Stomach (tissue), 8 donors: ENCODE measurements at regions not wholly inside any gene's neighbourhood (a gene's known extent, or its start where the extent isn't known, plus 50 kb on each side); places are given as distances from the start of the nearest gene placed in this dataset.
"Not testable (repeated sequence)": the region's sequence is repeated elsewhere in the genome, so short reads cannot be mapped to it uniquely, and the experiment has no call there.

Experiments used
- DNase-seq, 2 donors: peaks; one replicate each; pipeline versions ENCODE4 v3.0.0 to v3.0.0-alpha.2; 2013 to 2019
- H3K27ac ChIP-seq, 5 donors: fragments of 200-600 bp in 4 of 5; sonication (generic) in 4 of 5; one replicate each; pipeline ENCODE4 v1.5.1; 2013 to 2019; ENCODE audit warnings: mild to moderate bottlenecking in 1 of 5, moderate library complexity in 1 of 5
- H3K27me3 ChIP-seq, 3 donors: fragments of 200-600 bp; sonication (generic); one replicate each; pipeline ENCODE4 v1.5.1; 2017 to 2019; ENCODE audit warnings: mixed run types in 1 of 3
- H3K36me3 ChIP-seq, 4 donors: fragments of 200-600 bp; sonication (generic); 1 replicate in 3 of 4; 2 replicates in 1 of 4; pipeline ENCODE4 v1.5.1; 2016 to 2019
- H3K4me1 ChIP-seq, 4 donors: fragments of 200-600 bp; sonication (generic); one replicate each; pipeline ENCODE4 v1.5.1; 2016 to 2019
- H3K4me3 ChIP-seq, 4 donors: fragments of 200-600 bp; sonication (generic) in 3 of 4; one replicate each; pipeline ENCODE4 v1.5.1; 2016 to 2019; ENCODE audit warnings: mild to moderate bottlenecking in 1 of 4
- H3K9me3 ChIP-seq, 4 donors: fragments of 200-600 bp; sonication (generic); one replicate each; pipeline ENCODE4 v1.5.1; 2016 to 2019
- EP300 ChIP-seq: sonication (generic); formaldehyde crosslinking; IDR thresholded peaks from one replicate; pipeline ENCODE4 v1.6.1; 2017; ENCODE audit warnings: antibody characterized with exemption
- POLR2A ChIP-seq, 4 donors: fragments of 450-650 bp; IDR thresholded peaks; one replicate each; pipeline ENCODE4 v1.6.1; 2016; ENCODE audit warnings: antibody characterized with exemption in 4 of 4, control low read depth in 2 of 4, mild to moderate bottlenecking in 1 of 4, moderate library complexity in 1 of 4
- POLR2AphosphoS5 ChIP-seq, 3 donors: sonication (generic); formaldehyde crosslinking; IDR thresholded peaks; one replicate each; pipeline ENCODE4 v1.6.1; 2016; ENCODE audit warnings: antibody characterized with exemption in 3 of 3
- WGBS, 5 donors: extraction: QIAGEN DNeasy Blood & Tissue Kit in 3 of 5; methylation state at CpG; one replicate each; pipeline versions ENCODE4 v1.1.5 to v1.1.7; 2013 to 2018; 5-methylcytosine and 5-hydroxymethylcytosine counted together
- intact Hi-C: fragments of 100-400 bp; cut with DNase I; formaldehyde crosslinking; loops from one replicate; pipeline ENCODE4 v1.15.1; 2023; ENCODE audit warnings: low total_unique reads
- TF ChIP-seq, protein P1 (sequence below), 7 experiments: fragments of 450-650 bp in 4 of 7; fragments of 200-600 bp in 3 of 7; sonication (generic) in 3 of 7; IDR thresholded peaks; one replicate each; pipeline ENCODE4 v1.5.1; 2016 to 2019; ENCODE audit warnings: antibody characterized with exemption in 7 of 7, control low read depth in 2 of 7, mild to moderate bottlenecking in 1 of 7
- donor health status: healthy with polysubstance abuse.
- donor health status: Bipolar disorder and iron deficiency.
- donor health status: healthy.

DNA sequence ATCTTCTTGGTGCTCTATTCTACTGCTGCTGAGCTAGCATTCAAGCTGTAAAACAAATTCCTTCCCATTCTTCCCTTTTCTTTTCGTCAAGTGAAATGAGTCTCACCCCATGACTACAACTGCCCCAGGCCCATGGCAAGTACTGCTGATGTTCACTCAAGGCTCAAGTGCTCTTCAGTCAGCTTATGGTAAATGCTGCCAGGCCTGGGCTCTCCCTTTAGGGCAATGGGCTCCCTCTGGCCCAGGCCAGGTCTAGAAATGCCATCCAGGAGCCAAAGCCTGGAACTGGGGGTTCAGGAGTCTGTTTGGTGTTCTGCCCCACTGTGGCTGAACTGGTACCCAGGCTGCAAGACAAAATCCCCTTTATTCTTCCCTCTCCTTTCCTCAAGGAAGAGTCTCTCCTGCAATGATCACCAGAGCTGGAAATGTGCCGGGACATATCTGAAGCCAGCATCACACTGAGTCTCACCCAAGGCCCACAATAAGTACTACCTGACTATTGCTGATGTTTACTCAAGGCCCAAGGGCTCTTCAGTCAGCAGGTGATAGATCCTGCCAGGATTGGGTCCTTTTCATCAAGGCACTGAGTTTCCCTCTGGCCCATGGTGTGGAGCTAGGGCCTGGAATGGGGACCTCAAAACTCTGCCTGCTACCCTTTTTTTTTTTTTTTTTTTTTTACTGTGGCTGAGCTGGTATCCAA is 205.0 kb upstream of the STAC start:
- Histone ChIP-seq H3K36me3 (no peaks in the 10 kb centered on the region), H3K27me3 (no peaks in the 10 kb centered on the region), H3K4me3 (no peak overlapping the region), H3K27ac (no peak overlapping the region), H3K9me3 (peaks cover 0 to 3% (median 0%) of the 10 kb centered on the region in 4 donors), H3K4me1 (no peaks in the 10 kb centered on the region)
- intact Hi-C loops, result no loop called here
- no peak for DNase-seq
- WGBS, 5 donors, result 81 to 91% (median 90%) methylated on average over 1 to 2 of the region's 2 CpGs
- TF ChIP-seq POLR2A (IDR thresholded peaks at IDR 0.05) (no peak), EP300 (no peak), POLR2AphosphoS5 (IDR thresholded peaks at IDR 0.05) (no peak)
- TF ChIP-seq, protein P1, sequence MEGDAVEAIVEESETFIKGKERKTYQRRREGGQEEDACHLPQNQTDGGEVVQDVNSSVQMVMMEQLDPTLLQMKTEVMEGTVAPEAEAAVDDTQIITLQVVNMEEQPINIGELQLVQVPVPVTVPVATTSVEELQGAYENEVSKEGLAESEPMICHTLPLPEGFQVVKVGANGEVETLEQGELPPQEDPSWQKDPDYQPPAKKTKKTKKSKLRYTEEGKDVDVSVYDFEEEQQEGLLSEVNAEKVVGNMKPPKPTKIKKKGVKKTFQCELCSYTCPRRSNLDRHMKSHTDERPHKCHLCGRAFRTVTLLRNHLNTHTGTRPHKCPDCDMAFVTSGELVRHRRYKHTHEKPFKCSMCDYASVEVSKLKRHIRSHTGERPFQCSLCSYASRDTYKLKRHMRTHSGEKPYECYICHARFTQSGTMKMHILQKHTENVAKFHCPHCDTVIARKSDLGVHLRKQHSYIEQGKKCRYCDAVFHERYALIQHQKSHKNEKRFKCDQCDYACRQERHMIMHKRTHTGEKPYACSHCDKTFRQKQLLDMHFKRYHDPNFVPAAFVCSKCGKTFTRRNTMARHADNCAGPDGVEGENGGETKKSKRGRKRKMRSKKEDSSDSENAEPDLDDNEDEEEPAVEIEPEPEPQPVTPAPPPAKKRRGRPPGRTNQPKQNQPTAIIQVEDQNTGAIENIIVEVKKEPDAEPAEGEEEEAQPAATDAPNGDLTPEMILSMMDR (IDR thresholded peaks at IDR 0.05), result no peak

DNA sequence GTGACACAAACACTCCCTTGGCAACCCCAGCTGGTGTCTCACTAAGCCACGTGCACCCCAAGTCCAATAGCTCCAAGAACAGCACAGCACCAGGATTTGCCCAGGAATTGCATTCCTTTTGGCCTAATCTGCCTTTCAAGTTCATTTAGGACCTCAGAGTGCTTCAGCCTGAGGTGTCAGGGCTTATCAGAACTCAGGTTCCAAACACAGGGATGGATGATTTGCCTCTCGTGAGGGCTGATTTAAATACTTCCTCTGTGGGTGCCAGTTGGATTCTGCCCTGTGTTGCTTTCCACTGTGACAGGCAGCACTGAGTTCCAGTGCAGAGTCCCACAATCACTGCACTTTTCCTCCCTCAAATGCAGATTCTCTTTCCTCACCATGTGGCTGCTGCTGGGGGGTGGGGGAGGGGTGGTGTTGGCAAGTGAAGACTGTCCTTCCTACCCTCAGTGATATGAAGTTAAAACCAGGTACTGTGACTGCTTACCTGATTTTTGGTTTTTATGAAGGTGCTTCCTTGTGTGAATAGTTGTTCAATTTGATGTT is 204.3 kb upstream of the STAC start:
- H3K36me3 ChIP-seq, result no peaks in the 10 kb centered on the region
- no peaks in the 10 kb centered on the region for H3K27me3 ChIP-seq
- intact Hi-C loops, result no loop called here
- peaks cover 0 to 3% (median 0%) of the 10 kb centered on the region in 4 donors for H3K9me3 ChIP-seq
- DNase-seq, result no peak
- no peak overlapping the region for H3K4me3 ChIP-seq
- no peak for TF ChIP-seq EP300
- TF ChIP-seq, protein P1 (IDR thresholded peaks at IDR 0.05), result no peak
- no peak for TF ChIP-seq POLR2A (IDR thresholded peaks at IDR 0.05)
- TF ChIP-seq POLR2AphosphoS5 (IDR thresholded peaks at IDR 0.05), result no peak
- H3K4me1 ChIP-seq, result no peaks in the 10 kb centered on the region
- H3K27ac ChIP-seq, result no peak overlapping the region
- WGBS, 5 donors, result 31 to 56% (median 37%) methylated on average over 2 of the region's 2 CpGs

DNA sequence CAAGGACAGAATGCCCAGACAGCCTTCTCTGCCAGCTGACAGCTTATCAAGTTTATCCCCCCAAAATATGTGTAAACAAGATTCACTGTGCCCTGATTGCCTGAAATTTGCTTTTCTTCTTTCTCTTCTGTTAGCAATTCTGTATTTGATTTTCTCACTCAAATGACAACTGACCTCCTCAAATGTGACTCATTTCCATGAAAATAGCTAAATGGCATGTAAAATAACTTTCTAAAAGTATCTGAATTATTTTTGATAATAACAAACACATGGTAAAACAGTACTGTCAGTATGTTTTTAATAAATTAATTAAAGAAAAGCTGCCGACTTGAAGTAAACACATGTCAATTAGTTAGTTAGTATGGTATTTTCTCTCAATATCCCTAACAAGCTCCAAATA is 202.3 kb upstream of the STAC start:
- WGBS, 5 donors, result 63 to 81% (median 68%) methylated on average over 1 of the region's 1 CpG
- TF ChIP-seq POLR2AphosphoS5 (IDR thresholded peaks at IDR 0.05), result no peak
- TF ChIP-seq, protein P1 (IDR thresholded peaks at IDR 0.05), result no peak
- TF ChIP-seq EP300, result no peak
- no peak for TF ChIP-seq POLR2A (IDR thresholded peaks at IDR 0.05)
- intact Hi-C loops, result no loop called here
- Histone ChIP-seq H3K4me1 (no peaks in the 10 kb centered on the region), H3K9me3 (peaks cover 0 to 3% (median 0%) of the 10 kb centered on the region in 4 donors), H3K27me3 (no peaks in the 10 kb centered on the region), H3K36me3 (no peaks in the 10 kb centered on the region), H3K4me3 (no peak overlapping the region), H3K27ac (no peak overlapping the region)
- DNase-seq, result no peak

DNA sequence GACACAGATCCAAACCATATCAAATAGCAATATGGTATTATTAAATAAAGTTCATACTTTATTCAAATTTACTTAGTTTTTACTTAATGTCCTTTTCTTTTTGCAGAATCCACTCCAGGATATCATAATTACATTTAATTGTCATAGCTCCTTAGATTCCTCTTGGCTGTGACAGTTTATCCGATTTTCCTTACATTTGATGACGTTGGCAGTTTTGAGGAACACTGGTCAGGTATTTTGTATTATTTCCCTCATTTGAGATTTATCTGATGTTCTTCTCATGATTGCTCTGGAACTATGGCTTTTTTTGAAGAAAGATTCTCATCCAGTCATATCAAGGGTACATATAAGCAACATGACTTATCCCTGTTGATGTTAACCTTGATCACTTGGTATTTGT is 198.3 kb upstream of the STAC start:
- H3K27ac ChIP-seq, result no peak overlapping the region
- no peaks in the 10 kb centered on the region for H3K9me3 ChIP-seq
- 66 to 95% (median 88%) methylated on average over 2 of the region's 2 CpGs for WGBS, 5 donors

DNA sequence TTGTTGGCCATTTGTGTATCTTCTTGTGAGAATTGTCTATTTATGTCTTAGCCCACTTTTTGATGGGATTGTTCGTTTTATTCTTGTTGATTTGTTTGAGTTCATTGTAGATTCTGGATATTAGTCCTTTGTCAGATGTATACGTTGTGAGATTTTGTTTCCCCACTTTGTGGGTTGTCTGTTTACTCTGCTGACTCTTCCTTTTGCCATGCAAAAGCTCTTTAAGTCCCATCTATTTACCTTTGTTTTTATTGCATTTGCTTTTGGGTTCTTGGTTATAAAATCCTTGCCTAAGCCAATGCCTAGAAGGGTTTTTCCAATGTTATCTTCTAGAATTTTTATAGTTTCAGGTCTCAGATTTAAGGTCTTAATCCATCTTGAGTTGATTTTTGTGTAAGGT is 193.1 kb upstream of the STAC start:
- intact Hi-C loops, DNase-seq, H3K9me3 ChIP-seq, H3K27me3 ChIP-seq, H3K27ac ChIP-seq, H3K4me3 ChIP-seq, H3K36me3 ChIP-seq, H3K4me1 ChIP-seq: not testable (repeated sequence)
- 59 to 75% (median 72%) methylated on average over 2 of the region's 2 CpGs for WGBS, 5 donors

More for the DNA sequence above, 198.3 kb upstream of the STAC start:
- Histone ChIP-seq H3K4me3 (no peak overlapping the region), H3K36me3 (no peaks in the 10 kb centered on the region), H3K4me1 (no peaks in the 10 kb centered on the region), H3K27me3 (no peaks in the 10 kb centered on the region)
- TF ChIP-seq POLR2AphosphoS5 (IDR thresholded peaks at IDR 0.05) (no peak), EP300 (no peak), POLR2A (IDR thresholded peaks at IDR 0.05) (no peak)
- TF ChIP-seq, protein P1 (IDR thresholded peaks at IDR 0.05), result no peak
- DNase-seq, result no peak
- intact Hi-C loops, result no loop called here
